ENCODE measurements at regions not wholly inside any gene's neighbourhood (a gene's known extent, or its start where the extent isn't known, plus 50 kb on each side); places are given as distances from the start of the nearest gene placed in this dataset.
A peak's percentile ranks its signal among the peaks of the same experiment; 100 is the strongest.
"Not testable (repeated sequence)": the region's sequence is repeated elsewhere in the genome, so short reads cannot be mapped to it uniquely, and the experiment has no call there.

DNA sequence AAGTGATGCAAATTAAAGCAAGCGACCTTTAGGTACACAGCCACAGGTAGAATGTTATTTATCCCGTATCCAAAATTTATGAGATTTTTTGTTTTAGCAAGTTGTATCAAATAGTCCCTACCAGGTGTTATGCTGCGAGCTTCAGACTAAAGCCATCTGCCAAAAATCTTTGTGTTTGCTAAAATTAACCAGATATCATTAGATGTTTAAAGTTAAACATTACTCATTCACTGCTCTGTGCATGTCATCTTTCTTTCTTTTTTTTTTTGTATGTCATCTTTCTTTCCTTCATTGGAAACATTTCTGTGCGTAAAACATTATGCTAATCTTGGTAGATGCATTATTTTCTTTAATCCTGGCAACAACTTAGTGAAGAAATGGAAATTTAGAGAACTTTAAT lies 173.1 kb downstream of the FHIP1A start:
- TF ChIP-seq, protein P1, sequence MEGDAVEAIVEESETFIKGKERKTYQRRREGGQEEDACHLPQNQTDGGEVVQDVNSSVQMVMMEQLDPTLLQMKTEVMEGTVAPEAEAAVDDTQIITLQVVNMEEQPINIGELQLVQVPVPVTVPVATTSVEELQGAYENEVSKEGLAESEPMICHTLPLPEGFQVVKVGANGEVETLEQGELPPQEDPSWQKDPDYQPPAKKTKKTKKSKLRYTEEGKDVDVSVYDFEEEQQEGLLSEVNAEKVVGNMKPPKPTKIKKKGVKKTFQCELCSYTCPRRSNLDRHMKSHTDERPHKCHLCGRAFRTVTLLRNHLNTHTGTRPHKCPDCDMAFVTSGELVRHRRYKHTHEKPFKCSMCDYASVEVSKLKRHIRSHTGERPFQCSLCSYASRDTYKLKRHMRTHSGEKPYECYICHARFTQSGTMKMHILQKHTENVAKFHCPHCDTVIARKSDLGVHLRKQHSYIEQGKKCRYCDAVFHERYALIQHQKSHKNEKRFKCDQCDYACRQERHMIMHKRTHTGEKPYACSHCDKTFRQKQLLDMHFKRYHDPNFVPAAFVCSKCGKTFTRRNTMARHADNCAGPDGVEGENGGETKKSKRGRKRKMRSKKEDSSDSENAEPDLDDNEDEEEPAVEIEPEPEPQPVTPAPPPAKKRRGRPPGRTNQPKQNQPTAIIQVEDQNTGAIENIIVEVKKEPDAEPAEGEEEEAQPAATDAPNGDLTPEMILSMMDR (IDR thresholded peaks at IDR 0.05; ENCODE audit: low read depth, low read length) = no peak
- Histone ChIP-seq H3K36me3 (no peaks in the 10 kb centered on the region), H3K9me3 (ENCODE audit: low read depth) (no peaks in the 10 kb centered on the region), H3K27me3 (no peaks in the 10 kb centered on the region), H3K4me3 (no peak overlapping the region), H3K4me1 (ENCODE audit: low read depth) (no peaks in the 10 kb centered on the region), H3K27ac (no peak overlapping the region)
- no peak for DNase-seq (ENCODE audit: low read depth in 1 of 2, low spot score in 1 of 2)

DNA sequence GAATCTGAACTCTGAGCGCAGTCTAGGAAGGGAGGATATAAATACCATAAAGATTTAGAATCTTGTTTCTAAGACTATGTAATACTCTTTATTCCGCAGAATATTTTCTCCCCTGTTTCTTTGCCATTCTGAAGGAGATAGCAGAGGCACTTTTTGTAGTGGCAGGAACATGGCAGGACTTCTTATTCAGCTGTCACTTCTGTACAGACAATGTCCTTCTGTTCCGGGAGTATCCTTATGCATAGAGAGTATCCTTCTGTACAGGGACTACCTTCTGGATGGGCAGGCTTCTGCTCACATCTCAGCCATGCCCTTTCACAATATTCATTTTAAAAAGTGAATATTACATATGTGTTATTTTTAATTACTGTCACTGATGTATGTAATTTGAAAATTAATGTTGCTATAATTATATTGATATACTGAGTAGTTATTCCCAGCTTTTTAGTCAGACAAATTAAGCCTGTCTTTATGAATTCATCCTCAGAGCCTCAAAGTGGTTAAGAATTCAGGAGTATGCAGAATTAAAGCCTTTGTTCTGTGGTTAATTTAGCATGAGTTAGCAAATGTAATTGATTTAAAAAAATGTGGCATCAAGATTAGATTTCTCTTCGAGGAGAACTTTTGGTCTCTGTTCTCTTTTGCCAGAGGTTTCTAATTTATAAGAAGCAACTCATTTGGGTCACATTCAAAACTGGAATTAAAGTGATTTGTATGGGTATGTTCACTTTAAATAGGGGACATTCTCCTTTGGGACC lies 174.4 kb downstream of the FHIP1A start:
- H3K27ac ChIP-seq = no peak overlapping the region
- H3K27me3 ChIP-seq = no peaks in the 10 kb centered on the region
- H3K9me3 ChIP-seq (ENCODE audit: low read depth) = no peaks in the 10 kb centered on the region
- H3K4me3 ChIP-seq = no peak overlapping the region
- TF ChIP-seq, protein P1 (IDR thresholded peaks at IDR 0.05; ENCODE audit: low read depth, low read length) = no peak
- H3K4me1 ChIP-seq (ENCODE audit: low read depth) = no peaks in the 10 kb centered on the region
- no peaks in the 10 kb centered on the region for H3K36me3 ChIP-seq
- no peak for DNase-seq (ENCODE audit: low read depth in 1 of 2, low spot score in 1 of 2)

DNA sequence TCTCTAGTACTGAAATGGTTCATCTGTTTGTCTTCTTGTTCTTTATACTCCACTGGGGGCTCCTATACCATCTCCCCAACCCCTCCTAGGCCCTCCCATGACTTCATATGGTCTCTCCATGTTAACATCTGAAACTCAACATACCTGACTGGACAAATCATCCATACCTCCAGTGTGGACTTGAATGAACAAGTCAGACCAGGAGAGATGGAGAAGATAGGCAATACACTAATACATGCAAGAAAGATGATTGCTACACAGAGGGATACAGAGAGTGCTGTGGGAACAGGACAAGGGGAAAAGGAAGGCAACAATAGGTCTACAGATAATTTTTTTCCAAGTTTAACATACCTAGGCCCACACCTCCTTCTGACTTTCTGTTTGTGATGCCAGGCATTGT lies 175.1 kb downstream of the FHIP1A start:
- TF ChIP-seq, protein P1 (IDR thresholded peaks at IDR 0.05; ENCODE audit: low read depth, low read length) = no peak

DNA sequence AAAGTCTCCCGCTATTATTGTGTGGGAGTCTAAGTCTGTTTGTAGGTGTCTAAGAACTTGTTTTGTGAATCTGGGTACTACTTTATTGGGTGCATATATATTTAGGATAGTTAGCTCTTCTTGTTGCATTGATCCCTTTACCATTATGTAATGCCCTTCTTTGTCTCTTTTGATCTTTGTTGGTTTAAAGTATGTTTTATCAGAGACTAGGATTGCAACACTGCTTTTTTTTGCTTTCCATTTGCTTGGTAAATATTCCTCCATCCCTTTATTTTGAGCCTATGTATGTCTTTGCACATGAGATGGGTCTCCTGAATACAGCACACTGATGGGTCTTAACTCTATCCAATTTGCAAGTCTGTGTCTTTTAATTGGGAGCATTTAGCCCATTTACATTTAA lies 165.2 kb downstream of the GATB start:
- DNase-seq (ENCODE audit: low read depth in 1 of 2, low spot score in 1 of 2); H3K9me3 ChIP-seq (ENCODE audit: low read depth); H3K4me3 ChIP-seq; H3K36me3 ChIP-seq; H3K4me1 ChIP-seq (ENCODE audit: low read depth); H3K27me3 ChIP-seq; H3K27ac ChIP-seq: not testable (repeated sequence)

More for the DNA sequence above, 175.1 kb downstream of the FHIP1A start:
- H3K4me3 ChIP-seq = no peak overlapping the region
- H3K4me1 ChIP-seq (ENCODE audit: low read depth) = no peaks in the 10 kb centered on the region
- H3K27ac ChIP-seq = no peak overlapping the region
- H3K9me3 ChIP-seq (ENCODE audit: low read depth) = no peaks in the 10 kb centered on the region
- H3K27me3 ChIP-seq = no peaks in the 10 kb centered on the region
- H3K36me3 ChIP-seq = no peaks in the 10 kb centered on the region
- DNase-seq (ENCODE audit: low read depth in 1 of 2, low spot score in 1 of 2) = no peak

DNA sequence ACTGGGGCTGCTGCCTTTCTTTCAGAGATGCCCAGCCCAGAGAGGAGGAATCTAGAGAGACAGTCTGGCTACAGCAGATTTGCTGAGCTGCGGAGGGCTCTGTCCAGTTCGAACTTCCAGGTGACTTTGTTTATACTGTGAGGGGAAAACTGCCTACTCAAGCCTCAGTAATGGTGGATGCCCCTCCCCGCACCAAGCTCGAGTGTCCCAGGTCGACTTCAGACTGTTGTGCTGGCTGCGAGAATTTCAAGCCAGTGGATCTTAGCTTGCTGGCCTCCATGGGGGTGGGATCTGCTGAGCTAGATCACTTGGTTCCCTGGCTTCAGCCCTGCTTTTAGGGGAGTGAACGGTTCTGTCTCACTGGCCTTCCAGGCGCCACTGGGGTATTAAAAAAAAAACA lies 163.1 kb downstream of the GATB start:
- H3K4me1 ChIP-seq (ENCODE audit: low read depth); H3K27me3 ChIP-seq; H3K4me3 ChIP-seq; H3K36me3 ChIP-seq; H3K9me3 ChIP-seq (ENCODE audit: low read depth); DNase-seq (ENCODE audit: low read depth in 1 of 2, low spot score in 1 of 2); H3K27ac ChIP-seq: not testable (repeated sequence)

DNA sequence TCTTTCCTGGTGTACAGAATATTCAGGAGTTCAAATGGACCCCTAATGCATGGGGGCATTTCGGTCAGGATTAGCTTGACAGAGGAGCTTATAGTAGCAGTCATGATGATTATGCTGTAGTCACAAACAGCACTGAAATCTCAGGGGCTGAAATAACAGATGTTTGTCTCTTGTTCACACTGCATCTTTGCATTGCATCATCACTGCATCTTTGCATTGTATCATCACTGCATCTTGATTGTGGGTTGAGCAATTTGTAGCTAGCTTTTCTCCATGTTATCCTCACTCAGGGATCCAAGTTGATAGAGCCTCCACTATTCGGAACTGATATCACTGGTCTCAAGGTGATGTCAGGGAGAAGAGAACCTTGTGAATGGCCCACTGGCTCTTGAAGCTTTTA lies 160.9 kb downstream of the GATB start:
- no peak overlapping the region for H3K4me3 ChIP-seq
- no peaks in the 10 kb centered on the region for H3K27me3 ChIP-seq
- H3K9me3 ChIP-seq (ENCODE audit: low read depth) = no peaks in the 10 kb centered on the region
- peaks cover 3% of the 10 kb centered on the region for H3K4me1 ChIP-seq (ENCODE audit: low read depth)
- H3K27ac ChIP-seq = no peak overlapping the region
- no peaks in the 10 kb centered on the region for H3K36me3 ChIP-seq
- TF ChIP-seq, protein P1 (IDR thresholded peaks at IDR 0.05; ENCODE audit: low read depth, low read length) = no peak
- peak in 1 of 2 donors; percentile 11 for DNase-seq (ENCODE audit: low read depth in 1 of 2, low spot score in 1 of 2)

Measured in cardiac muscle cell (in vitro differentiated cells and primary cell).